H1 (cell line): ENCODE measurements at regions not wholly inside any gene's neighbourhood (a gene's known extent, or its start where the extent isn't known, plus 50 kb on each side); places are given as distances from the start of the nearest gene placed in this dataset.
"Not testable (repeated sequence)": the region's sequence is repeated elsewhere in the genome, so short reads cannot be mapped to it uniquely, and the experiment has no call there.

ENCODE experiments used
- EZH2 ChIP-seq: fragments of 200-600 bp; sonication (generic); IDR thresholded peaks from 2 replicates; pipeline ENCODE4 v1.7.1; 2012; ENCODE audit warnings: low read depth, mild to moderate bottlenecking, moderate library complexity, low read length, inconsistent platforms; ENCODE audit not compliant: severe bottlenecking
- TF ChIP-seq, protein P1 (sequence below), 3 experiments: IDR thresholded peaks; 1 replicate in 2 of 3; 2 replicates in 1 of 3; pipeline versions ENCODE4 v1.5.1 to v1.6.1; 2011; ENCODE audit warnings: low read length in 3 of 3, mild to moderate bottlenecking in 3 of 3, inconsistent platforms in 2 of 3, low read depth in 1 of 3, moderate library complexity in 1 of 3; ENCODE audit not compliant: insufficient read depth in 1 of 3; ENCODE audit errors: control extremely low read depth in 1 of 3

DNA sequence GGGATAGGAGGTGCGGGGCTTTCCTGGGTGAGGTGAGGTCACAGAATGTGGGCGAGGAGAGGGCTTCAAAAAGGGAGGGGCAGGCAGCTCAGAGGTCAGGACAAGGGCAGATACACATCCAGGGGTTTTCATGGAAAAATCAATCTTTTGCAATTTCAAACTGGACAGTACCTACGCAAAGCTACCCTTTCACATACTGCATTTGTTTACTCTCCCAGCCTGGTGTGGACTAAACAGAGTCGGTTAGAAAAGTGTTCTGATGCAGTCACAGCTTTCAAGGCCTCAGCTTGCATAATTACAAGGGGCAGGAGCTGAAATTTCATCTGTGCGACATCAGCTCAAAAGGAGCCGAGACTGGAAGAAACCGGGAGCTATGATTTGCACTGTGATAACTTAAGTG is 309.9 kb upstream of the SOX1 start:
- not testable (repeated sequence) for TF ChIP-seq EZH2
- TF ChIP-seq, protein P1, sequence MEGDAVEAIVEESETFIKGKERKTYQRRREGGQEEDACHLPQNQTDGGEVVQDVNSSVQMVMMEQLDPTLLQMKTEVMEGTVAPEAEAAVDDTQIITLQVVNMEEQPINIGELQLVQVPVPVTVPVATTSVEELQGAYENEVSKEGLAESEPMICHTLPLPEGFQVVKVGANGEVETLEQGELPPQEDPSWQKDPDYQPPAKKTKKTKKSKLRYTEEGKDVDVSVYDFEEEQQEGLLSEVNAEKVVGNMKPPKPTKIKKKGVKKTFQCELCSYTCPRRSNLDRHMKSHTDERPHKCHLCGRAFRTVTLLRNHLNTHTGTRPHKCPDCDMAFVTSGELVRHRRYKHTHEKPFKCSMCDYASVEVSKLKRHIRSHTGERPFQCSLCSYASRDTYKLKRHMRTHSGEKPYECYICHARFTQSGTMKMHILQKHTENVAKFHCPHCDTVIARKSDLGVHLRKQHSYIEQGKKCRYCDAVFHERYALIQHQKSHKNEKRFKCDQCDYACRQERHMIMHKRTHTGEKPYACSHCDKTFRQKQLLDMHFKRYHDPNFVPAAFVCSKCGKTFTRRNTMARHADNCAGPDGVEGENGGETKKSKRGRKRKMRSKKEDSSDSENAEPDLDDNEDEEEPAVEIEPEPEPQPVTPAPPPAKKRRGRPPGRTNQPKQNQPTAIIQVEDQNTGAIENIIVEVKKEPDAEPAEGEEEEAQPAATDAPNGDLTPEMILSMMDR (IDR thresholded peaks at IDR 0.05; ENCODE audit: control extremely low read depth in 1 of 3, insufficient read depth in 1 of 3, low read depth in 1 of 3, low read length in 3 of 3), result not testable (repeated sequence)
